ENCODE measurements at regions not wholly inside any gene's neighbourhood (a gene's known extent, or its start where the extent isn't known, plus 50 kb on each side); places are given as distances from the start of the nearest gene placed in this dataset.
"Not testable (repeated sequence)": the region's sequence is repeated elsewhere in the genome, so short reads cannot be mapped to it uniquely, and the experiment has no call there.

- H3K4me1 Mint-ChIP-seq: no peaks in the 10 kb centered on the region
- no peak for ATAC-seq (ENCODE audit: low read depth)
- no peaks in the 10 kb centered on the region for H3K36me3 Mint-ChIP-seq (ENCODE audit: low read depth)
- POLR2A ChIA-PET: no interaction called here
- DNase-seq: no peak
- no peaks in the 10 kb centered on the region for H3K27me3 Mint-ChIP-seq
- intact Hi-C loops (cut with micrococcal nuclease): loop anchor here (2.0 kb wide), 1 partner anchor 16 kb away; no protein-coding TSS in a partner anchor
- no peak overlapping the region for H3K27ac Mint-ChIP-seq
- TF ChIP-seq CTCF (IDR thresholded peaks at IDR 0.05): no peak
- CTCF ChIA-PET: no interaction called here
- H3K4me3 Mint-ChIP-seq: no peak overlapping the region
- H3K9me3 Mint-ChIP-seq: no peaks in the 10 kb centered on the region
Measured at GRCh38 chr10:63675171-63675570, 154.0 kb downstream of the REEP3 start.

- TF ChIP-seq CTCF (IDR thresholded peaks at IDR 0.05): no peak
- ChIA-PET POLR2A (no interaction called here), CTCF (no interaction called here)
- DNase-seq: no peak
- no peaks in the 10 kb centered on the region for H3K27me3 Mint-ChIP-seq
- H3K9me3 Mint-ChIP-seq: no peaks in the 10 kb centered on the region
- no peak overlapping the region for H3K4me3 Mint-ChIP-seq
- ATAC-seq (ENCODE audit: low read depth): no peak
- no peaks in the 10 kb centered on the region for H3K36me3 Mint-ChIP-seq (ENCODE audit: low read depth)
- no peak overlapping the region for H3K27ac Mint-ChIP-seq
- H3K4me1 Mint-ChIP-seq: no peaks in the 10 kb centered on the region
- intact Hi-C loops (cut with micrococcal nuclease): no loop called here
Measured at GRCh38 chr10:63677001-63677400, 155.8 kb downstream of the REEP3 start.

GRCh38 chr10:63680545-63680944, 159.3 kb downstream of the REEP3 start:
- CTCF ChIA-PET: interaction anchor here (1.2 kb wide), 1 partner anchor 39 kb away, joined by 3 read pairs; no protein-coding TSS in a partner anchor
- H3K36me3 Mint-ChIP-seq (ENCODE audit: low read depth); DNase-seq; H3K27ac Mint-ChIP-seq; intact Hi-C loops (cut with micrococcal nuclease); H3K4me3 Mint-ChIP-seq; ATAC-seq (ENCODE audit: low read depth); H3K4me1 Mint-ChIP-seq; H3K9me3 Mint-ChIP-seq; H3K27me3 Mint-ChIP-seq; POLR2A ChIA-PET: not testable (repeated sequence)

- Mint-ChIP-seq H3K27ac (no peak overlapping the region), H3K27me3 (no peaks in the 10 kb centered on the region), H3K36me3 (ENCODE audit: low read depth) (no peaks in the 10 kb centered on the region), H3K4me1 (peaks cover under 1% of the 10 kb centered on the region), H3K4me3 (no peak overlapping the region), H3K9me3 (no peaks in the 10 kb centered on the region)
- intact Hi-C loops (cut with micrococcal nuclease): no loop called here
- CTCF ChIA-PET: interaction anchor here (1.2 kb wide), 1 partner anchor 38 kb away, joined by 3 read pairs; no protein-coding TSS in a partner anchor
- TF ChIP-seq CTCF (IDR thresholded peaks at IDR 0.05): no peak
- POLR2A ChIA-PET: no interaction called here
- DNase-seq (no peak), ATAC-seq (ENCODE audit: low read depth) (no peak)
Measured at GRCh38 chr10:63681993-63682697, 160.9 kb downstream of the REEP3 start.

GRCh38 chr10:63682698-63683052, 161.5 kb downstream of the REEP3 start:
- intact Hi-C loops (cut with micrococcal nuclease); DNase-seq; H3K27ac Mint-ChIP-seq; H3K4me3 Mint-ChIP-seq; H3K4me1 Mint-ChIP-seq; H3K27me3 Mint-ChIP-seq; ATAC-seq (ENCODE audit: low read depth); H3K9me3 Mint-ChIP-seq; POLR2A ChIA-PET; CTCF ChIA-PET; H3K36me3 Mint-ChIP-seq (ENCODE audit: low read depth): not testable (repeated sequence)

- no peak overlapping the region for H3K4me3 Mint-ChIP-seq
- no peaks in the 10 kb centered on the region for H3K9me3 Mint-ChIP-seq
- H3K27ac Mint-ChIP-seq: no peak overlapping the region
- ATAC-seq (ENCODE audit: low read depth) (no peak), DNase-seq (no peak)
- no peaks in the 10 kb centered on the region for H3K36me3 Mint-ChIP-seq (ENCODE audit: low read depth)
- POLR2A ChIA-PET: no interaction called here
- CTCF ChIA-PET: interaction anchor here (0.9 kb wide), 1 partner anchor 17 kb away, joined by 3 read pairs; no protein-coding TSS in a partner anchor
- peaks cover 11% of the 10 kb centered on the region for H3K4me1 Mint-ChIP-seq
- H3K27me3 Mint-ChIP-seq: no peaks in the 10 kb centered on the region
- intact Hi-C loops (cut with micrococcal nuclease): no loop called here
- TF ChIP-seq CTCF (IDR thresholded peaks at IDR 0.05): no peak
Measured at GRCh38 chr10:63683223-63683622, 162.0 kb downstream of the REEP3 start.
